Endodermal cell (in vitro differentiated cells): ENCODE measurements at regions not wholly inside any gene's neighbourhood (a gene's known extent, or its start where the extent isn't known, plus 50 kb on each side); places are given as distances from the start of the nearest gene placed in this dataset.

ENCODE experiments used
- DNase-seq: peaks from one replicate; pipeline ENCODE4 v3.0.0-alpha.2; 2017
- H3K27ac ChIP-seq: 2 replicates; pipeline ENCODE4 v1.5.1; 2013; ENCODE audit warnings: mild to moderate bottlenecking, low read depth, low read length, moderate library complexity
- H3K27me3 ChIP-seq: 2 replicates; pipeline ENCODE4 v1.6.1; 2013; ENCODE audit warnings: mild to moderate bottlenecking, low read length, moderate library complexity; ENCODE audit not compliant: insufficient read depth, control insufficient read depth, poor library complexity, severe bottlenecking
- H3K36me3 ChIP-seq: 2 replicates; pipeline ENCODE4 v1.7.0; 2013; ENCODE audit warnings: mild to moderate bottlenecking, low read length, moderate library complexity; ENCODE audit not compliant: control insufficient read depth, insufficient read depth
- H3K4me1 ChIP-seq: one replicate; pipeline ENCODE4 v1.7.0; 2013; ENCODE audit warnings: low read length; ENCODE audit not compliant: control insufficient read depth, insufficient read depth
- H3K4me3 ChIP-seq: 2 replicates; pipeline ENCODE4 v1.5.1; 2013; ENCODE audit warnings: mild to moderate bottlenecking, low read length, moderate library complexity
- H3K9ac ChIP-seq: 2 replicates; pipeline ENCODE4 v1.6.1; 2013; ENCODE audit warnings: mild to moderate bottlenecking, low read length, moderate library complexity; ENCODE audit not compliant: poor library complexity, severe bottlenecking; ENCODE audit errors: extremely low read depth
- H3K9me3 ChIP-seq: 2 replicates; pipeline ENCODE4 v1.6.1; 2013; ENCODE audit warnings: mild to moderate bottlenecking, low read length, moderate library complexity; ENCODE audit not compliant: control insufficient read depth
- H3K27ac Mint-ChIP-seq: 2 replicates; pipeline ENCODE4 v1.8.0; 2020; ENCODE audit warnings: mixed read lengths
- H3K27me3 Mint-ChIP-seq: 2 replicates; pipeline ENCODE4 v1.8.0; 2021; ENCODE audit warnings: mild to moderate bottlenecking, mixed read lengths; ENCODE audit not compliant: insufficient read depth
- H3K36me3 Mint-ChIP-seq: 2 replicates; pipeline ENCODE4 v1.8.0; 2020; ENCODE audit warnings: low read depth, mixed read lengths
- H3K4me1 Mint-ChIP-seq: 2 replicates; pipeline ENCODE4 v1.8.0; 2020; ENCODE audit warnings: mixed read lengths
- H3K4me3 Mint-ChIP-seq: 2 replicates; pipeline ENCODE4 v1.8.0; 2020; ENCODE audit warnings: mild to moderate bottlenecking, moderate library complexity, mixed read lengths
- H3K9me3 Mint-ChIP-seq: 2 replicates; pipeline ENCODE4 v1.8.0; 2020; ENCODE audit warnings: mild to moderate bottlenecking, mixed read lengths
- WGBS, 2 experiments: methylation state at CpG; one replicate each; pipeline versions ENCODE4 v1.1.5 to v1.1.7; 2013; ENCODE audit warnings: missing lambda C conversion rate in 2 of 2, mixed read lengths in 1 of 2; ENCODE audit not compliant: insufficient coverage in 1 of 2, insufficient read length in 1 of 2; 5-methylcytosine and 5-hydroxymethylcytosine counted together
- TF ChIP-seq, protein P1 (sequence below): fragments of 200-600 bp; sonication (generic); conservative IDR thresholded peaks from 2 replicates; pipeline ENCODE4 v1.5.0; 2021; ENCODE audit warnings: antibody characterized with exemption, mild to moderate bottlenecking

DNA sequence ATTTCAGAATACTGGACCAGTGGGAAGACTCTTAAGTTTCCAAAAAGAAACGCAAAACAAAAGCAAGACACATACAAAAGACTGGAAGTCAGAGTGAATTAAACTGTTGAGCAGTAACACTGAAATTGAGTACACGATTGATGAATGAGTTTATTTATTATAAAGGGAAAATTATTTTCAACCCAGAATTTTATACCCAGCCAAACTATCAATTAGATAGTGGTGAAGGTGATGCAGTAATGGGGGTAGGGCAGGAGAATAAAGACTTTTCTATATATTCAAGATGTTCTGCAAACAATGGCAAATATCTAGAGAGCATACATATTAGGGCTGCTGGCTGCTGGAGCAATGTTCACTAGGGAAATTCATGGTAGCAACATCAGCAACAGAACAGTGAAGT lies 143.7 kb upstream of the NPVF start:
- Histone ChIP-seq H3K27me3 (no peaks in the 10 kb centered on the region), H3K9me3 (peaks cover 11% of the 10 kb centered on the region), H3K36me3 (no peaks in the 10 kb centered on the region), H3K9ac (no peak overlapping the region), H3K4me1 (no peaks in the 10 kb centered on the region), H3K27ac (no peak overlapping the region), H3K4me3 (no peak overlapping the region)
- TF ChIP-seq, protein P1, sequence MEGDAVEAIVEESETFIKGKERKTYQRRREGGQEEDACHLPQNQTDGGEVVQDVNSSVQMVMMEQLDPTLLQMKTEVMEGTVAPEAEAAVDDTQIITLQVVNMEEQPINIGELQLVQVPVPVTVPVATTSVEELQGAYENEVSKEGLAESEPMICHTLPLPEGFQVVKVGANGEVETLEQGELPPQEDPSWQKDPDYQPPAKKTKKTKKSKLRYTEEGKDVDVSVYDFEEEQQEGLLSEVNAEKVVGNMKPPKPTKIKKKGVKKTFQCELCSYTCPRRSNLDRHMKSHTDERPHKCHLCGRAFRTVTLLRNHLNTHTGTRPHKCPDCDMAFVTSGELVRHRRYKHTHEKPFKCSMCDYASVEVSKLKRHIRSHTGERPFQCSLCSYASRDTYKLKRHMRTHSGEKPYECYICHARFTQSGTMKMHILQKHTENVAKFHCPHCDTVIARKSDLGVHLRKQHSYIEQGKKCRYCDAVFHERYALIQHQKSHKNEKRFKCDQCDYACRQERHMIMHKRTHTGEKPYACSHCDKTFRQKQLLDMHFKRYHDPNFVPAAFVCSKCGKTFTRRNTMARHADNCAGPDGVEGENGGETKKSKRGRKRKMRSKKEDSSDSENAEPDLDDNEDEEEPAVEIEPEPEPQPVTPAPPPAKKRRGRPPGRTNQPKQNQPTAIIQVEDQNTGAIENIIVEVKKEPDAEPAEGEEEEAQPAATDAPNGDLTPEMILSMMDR, result no peak
- peaks cover 8% of the 10 kb centered on the region for H3K9me3 Mint-ChIP-seq
- DNase-seq, result no peak
- H3K4me1 Mint-ChIP-seq, result no peaks in the 10 kb centered on the region
- no peaks in the 10 kb centered on the region for H3K36me3 Mint-ChIP-seq
- WGBS, 2 experiments, result 100% methylated on average over 2 of the region's 2 CpGs; no CpG with 5 or more reads in 1 of the 2 experiments
- no peak overlapping the region for H3K4me3 Mint-ChIP-seq
- H3K27me3 Mint-ChIP-seq, result no peaks in the 10 kb centered on the region
- no peak overlapping the region for H3K27ac Mint-ChIP-seq

DNA sequence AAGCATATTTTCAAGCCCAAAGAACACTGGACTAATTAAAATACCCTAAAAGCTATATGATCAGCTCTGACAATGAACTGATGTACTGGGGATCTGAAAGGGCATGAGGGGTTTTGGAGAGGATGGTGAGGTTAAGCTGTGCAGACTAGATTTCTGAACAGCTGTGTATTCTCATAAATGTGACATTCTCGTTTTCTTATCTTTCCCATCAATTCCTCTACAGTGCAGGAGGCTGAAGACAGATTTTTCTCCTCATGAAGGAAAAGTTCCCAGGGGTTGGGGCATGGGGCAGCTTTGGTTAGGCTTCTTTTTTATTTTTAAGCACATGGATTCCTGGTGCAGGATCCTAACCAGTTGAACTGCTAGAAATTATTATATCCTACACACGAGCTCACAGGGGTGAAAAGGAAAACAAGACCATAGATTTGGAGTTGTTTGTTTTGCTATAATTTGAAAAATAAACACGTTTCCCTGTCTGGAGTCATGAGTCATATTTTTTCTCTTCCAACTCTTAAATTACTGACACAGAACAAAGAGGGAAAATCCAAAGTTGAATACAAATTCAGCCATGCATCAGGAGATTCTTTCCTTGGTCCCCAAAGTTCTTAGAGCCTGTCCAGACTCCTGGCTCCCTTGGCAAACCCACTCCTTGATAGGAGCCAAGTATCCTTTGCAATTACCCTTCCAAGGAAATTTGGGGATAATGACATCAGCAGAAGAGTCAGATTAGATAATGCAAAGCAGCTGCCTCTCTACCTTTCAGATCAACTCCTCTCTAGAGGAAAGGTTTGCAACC lies 147.7 kb upstream of the NPVF start:
- WGBS, 2 experiments, result 84% methylated on average over 3 of the region's 3 CpGs; no CpG with 5 or more reads in 1 of the 2 experiments
- no peaks in the 10 kb centered on the region for H3K27me3 Mint-ChIP-seq

DNA sequence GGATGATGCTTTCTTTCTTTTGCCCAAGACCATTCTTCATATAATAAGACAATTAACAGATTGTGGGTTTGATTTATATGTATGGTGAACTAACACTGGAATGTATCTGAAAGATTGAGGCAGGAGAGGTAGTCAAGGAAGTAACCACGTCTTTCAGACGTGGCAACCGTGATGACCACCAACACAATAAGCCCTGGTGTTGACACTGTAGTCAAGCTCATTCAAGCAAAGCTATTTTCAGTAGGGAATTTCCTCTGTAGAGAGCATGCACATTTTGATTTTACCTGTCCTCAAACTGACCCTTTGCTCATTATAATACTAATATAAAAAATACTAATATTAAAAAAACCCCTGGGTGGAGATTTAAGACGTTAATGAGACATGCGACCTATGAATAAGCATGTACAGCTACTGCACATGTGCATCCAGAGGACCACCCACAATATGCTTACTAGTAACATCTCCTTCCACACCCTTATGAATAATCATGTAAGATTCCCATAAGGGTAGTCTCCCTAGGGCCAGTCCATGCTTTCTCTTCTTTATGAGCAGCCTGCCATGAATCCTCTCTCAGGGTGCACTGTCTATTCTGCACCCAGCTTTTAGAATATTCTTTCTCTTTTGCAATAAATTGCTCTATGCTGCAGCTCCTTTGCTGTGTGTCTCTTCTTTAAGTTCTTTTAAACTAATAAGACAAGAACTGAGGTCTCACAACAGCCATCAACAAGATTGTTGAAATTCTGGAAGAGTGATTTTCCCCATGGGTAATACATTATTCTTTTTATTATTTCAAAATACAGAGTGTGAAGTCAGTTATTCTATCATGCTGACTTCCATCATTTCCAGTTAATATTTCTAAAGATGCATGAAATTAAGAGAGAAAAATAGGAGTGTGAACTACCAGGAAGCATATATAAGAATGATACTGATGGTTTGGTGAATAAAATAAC lies 151.3 kb upstream of the NPVF start:
- H3K9me3 Mint-ChIP-seq, result no peaks in the 10 kb centered on the region
- H3K4me3 Mint-ChIP-seq, result no peak overlapping the region
- Histone ChIP-seq H3K27ac (no peak overlapping the region), H3K27me3 (no peaks in the 10 kb centered on the region), H3K9me3 (no peaks in the 10 kb centered on the region), H3K4me1 (no peaks in the 10 kb centered on the region), H3K4me3 (no peak overlapping the region), H3K9ac (no peak overlapping the region), H3K36me3 (no peaks in the 10 kb centered on the region)
- DNase-seq, result no peak
- TF ChIP-seq, protein P1, result no peak
- no peaks in the 10 kb centered on the region for H3K4me1 Mint-ChIP-seq
- H3K36me3 Mint-ChIP-seq, result no peaks in the 10 kb centered on the region
- H3K27me3 Mint-ChIP-seq, result no peaks in the 10 kb centered on the region
- WGBS, 2 experiments, result 91 to 92% methylated on average over 4 to 5 of the region's 5 CpGs
- H3K27ac Mint-ChIP-seq, result no peak overlapping the region

More for the DNA sequence above, 147.7 kb upstream of the NPVF start:
- Histone ChIP-seq H3K4me3 (no peak overlapping the region), H3K9me3 (peaks cover 11% of the 10 kb centered on the region), H3K36me3 (no peaks in the 10 kb centered on the region), H3K27me3 (no peaks in the 10 kb centered on the region), H3K9ac (no peak overlapping the region), H3K4me1 (no peaks in the 10 kb centered on the region), H3K27ac (no peak overlapping the region)
- no peaks in the 10 kb centered on the region for H3K4me1 Mint-ChIP-seq
- H3K4me3 Mint-ChIP-seq, result no peak overlapping the region
- DNase-seq, result no peak
- no peaks in the 10 kb centered on the region for H3K36me3 Mint-ChIP-seq
- no peak overlapping the region for H3K27ac Mint-ChIP-seq
- TF ChIP-seq, protein P1, result no peak
- peaks cover 8% of the 10 kb centered on the region for H3K9me3 Mint-ChIP-seq
